MCF 10A (cell line): ENCODE measurements at regions not wholly inside any gene's neighbourhood (a gene's known extent, or its start where the extent isn't known, plus 50 kb on each side); places are given as distances from the start of the nearest gene placed in this dataset.

Experiments used
- BruUV-seq: library from RNA; stranded (reverse); fragments of 400-500 nt; replicated peaks from 2 replicates; lab custom pipeline; 2021; lab: Mats Ljungman, UMichigan
- CTCF ChIA-PET: fragments of 300-600 bp; sonication (Branson Sonifier 250); formaldehyde crosslinking; extraction: SDS; loops from one replicate; lab custom pipeline; 2021; ENCODE audit warnings: antibody characterized with exemption, inconsistent platforms; lab: Yijun Ruan, JAX
- POLR2A ChIA-PET: fragments of 300-600, 350-650 bp; sonication (Branson Sonifier 250); formaldehyde crosslinking; extraction: SDS; loops from one replicate; lab custom pipeline; 2020; ENCODE audit warnings: antibody characterized with exemption, inconsistent platforms; lab: Yijun Ruan, JAX
- DNase-seq: peaks from one replicate; pipeline ENCODE4 v3.0.0-alpha.2; 2018; ENCODE audit not compliant: unreplicated experiment
- H3K27ac Mint-ChIP-seq: one replicate; pipeline ENCODE4 v1.8.0; 2022; ENCODE audit warnings: mild to moderate bottlenecking, low read depth, mixed read lengths; ENCODE audit not compliant: unreplicated experiment
- H3K27me3 Mint-ChIP-seq: one replicate; pipeline ENCODE4 v1.8.0; 2022; ENCODE audit warnings: mixed read lengths; ENCODE audit not compliant: insufficient read depth, unreplicated experiment
- H3K36me3 Mint-ChIP-seq: one replicate; pipeline ENCODE4 v1.8.0; 2022; ENCODE audit warnings: mild to moderate bottlenecking, moderate library complexity, mixed read lengths; ENCODE audit not compliant: insufficient read depth, unreplicated experiment
- H3K4me1 Mint-ChIP-seq: one replicate; pipeline ENCODE4 v1.8.0; 2022; ENCODE audit warnings: mixed read lengths; ENCODE audit not compliant: insufficient read depth, unreplicated experiment
- H3K4me3 Mint-ChIP-seq: one replicate; pipeline ENCODE4 v1.8.0; 2022; ENCODE audit warnings: mild to moderate bottlenecking, moderate library complexity, mixed read lengths; ENCODE audit not compliant: unreplicated experiment
- H3K9me3 Mint-ChIP-seq: one replicate; pipeline ENCODE4 v1.8.0; 2022; ENCODE audit warnings: mixed read lengths; ENCODE audit not compliant: unreplicated experiment
- intact Hi-C: fragments of 100-400 bp; cut with micrococcal nuclease; formaldehyde crosslinking; loops from 2 replicates; pipeline ENCODE4 v1.14.1; 2022
- TF ChIP-seq, protein P1 (sequence below): fragments of 200-600 bp; IDR thresholded peaks from one replicate; pipeline ENCODE4 v1.8.0; 2022; ENCODE audit warnings: antibody characterized with exemption, mild to moderate bottlenecking; ENCODE audit not compliant: unreplicated experiment

DNA sequence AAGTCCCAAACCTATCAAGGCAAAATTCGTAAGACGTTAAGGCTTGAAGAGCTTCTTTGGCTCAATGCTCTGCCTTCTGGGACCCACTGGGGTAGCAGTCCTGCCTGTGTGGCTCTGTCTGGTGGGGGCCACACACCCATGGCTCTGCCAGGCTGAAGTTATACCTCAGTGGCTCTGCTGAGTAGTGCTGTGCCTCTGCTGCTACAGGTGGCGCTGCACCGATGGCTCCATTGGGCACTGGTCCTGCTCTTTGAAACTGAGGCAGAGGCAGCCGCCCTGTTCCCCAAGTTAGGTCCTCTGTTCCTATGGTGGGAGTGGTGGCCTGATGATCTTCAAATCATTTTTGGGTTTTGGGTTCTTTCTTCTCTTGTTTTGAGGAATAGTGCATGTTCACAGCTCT lies 68.0 kb upstream of the AP4E1 start:
- BruUV-seq, result no TSS peak
- H3K27ac Mint-ChIP-seq, result no peak overlapping the region
- H3K4me3 Mint-ChIP-seq, result no peak overlapping the region
- TF ChIP-seq, protein P1, sequence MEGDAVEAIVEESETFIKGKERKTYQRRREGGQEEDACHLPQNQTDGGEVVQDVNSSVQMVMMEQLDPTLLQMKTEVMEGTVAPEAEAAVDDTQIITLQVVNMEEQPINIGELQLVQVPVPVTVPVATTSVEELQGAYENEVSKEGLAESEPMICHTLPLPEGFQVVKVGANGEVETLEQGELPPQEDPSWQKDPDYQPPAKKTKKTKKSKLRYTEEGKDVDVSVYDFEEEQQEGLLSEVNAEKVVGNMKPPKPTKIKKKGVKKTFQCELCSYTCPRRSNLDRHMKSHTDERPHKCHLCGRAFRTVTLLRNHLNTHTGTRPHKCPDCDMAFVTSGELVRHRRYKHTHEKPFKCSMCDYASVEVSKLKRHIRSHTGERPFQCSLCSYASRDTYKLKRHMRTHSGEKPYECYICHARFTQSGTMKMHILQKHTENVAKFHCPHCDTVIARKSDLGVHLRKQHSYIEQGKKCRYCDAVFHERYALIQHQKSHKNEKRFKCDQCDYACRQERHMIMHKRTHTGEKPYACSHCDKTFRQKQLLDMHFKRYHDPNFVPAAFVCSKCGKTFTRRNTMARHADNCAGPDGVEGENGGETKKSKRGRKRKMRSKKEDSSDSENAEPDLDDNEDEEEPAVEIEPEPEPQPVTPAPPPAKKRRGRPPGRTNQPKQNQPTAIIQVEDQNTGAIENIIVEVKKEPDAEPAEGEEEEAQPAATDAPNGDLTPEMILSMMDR, result no peak
- DNase-seq, result no peak
- H3K27me3 Mint-ChIP-seq, result no peaks in the 10 kb centered on the region
- ChIA-PET CTCF (interaction anchor here (0.7 kb wide), 1 partner anchor 305 kb away, joined by 4 read pairs; no protein-coding TSS in a partner anchor), POLR2A (interaction anchor here (0.7 kb wide), 1 partner anchor 84 kb away, joined by 3 read pairs; no protein-coding TSS in a partner anchor)
- intact Hi-C loops, result no loop called here
- peaks cover 6% of the 10 kb centered on the region for H3K9me3 Mint-ChIP-seq
- no peaks in the 10 kb centered on the region for H3K4me1 Mint-ChIP-seq
- H3K36me3 Mint-ChIP-seq, result no peaks in the 10 kb centered on the region

DNA sequence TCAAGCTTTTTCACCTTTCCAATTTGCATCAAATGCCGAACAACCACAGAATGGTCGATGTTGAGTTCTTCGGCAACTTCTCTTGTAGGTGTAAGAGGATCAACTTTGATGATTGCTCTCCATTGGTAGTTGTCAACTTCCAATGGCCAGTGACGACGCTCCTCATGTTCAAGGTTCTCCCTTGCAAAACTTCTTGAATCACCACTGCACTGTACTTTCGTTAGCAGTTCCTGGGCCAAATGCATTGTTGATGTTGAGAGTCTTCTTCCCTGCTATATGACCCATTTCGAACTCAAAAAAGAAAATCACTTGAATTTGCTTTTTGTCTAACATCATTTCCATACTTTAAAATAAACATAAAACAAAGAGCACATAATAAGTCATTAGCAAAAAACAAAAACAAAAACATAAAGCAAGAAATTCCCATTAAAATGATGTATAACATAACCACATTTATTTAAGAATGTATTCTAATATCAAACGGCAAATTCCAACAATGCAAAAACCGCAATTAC lies 71.2 kb upstream of the AP4E1 start:
- Mint-ChIP-seq H3K4me1 (no peaks in the 10 kb centered on the region), H3K27ac (no peak overlapping the region), H3K4me3 (no peak overlapping the region), H3K9me3 (no peaks in the 10 kb centered on the region), H3K27me3 (no peaks in the 10 kb centered on the region), H3K36me3 (no peaks in the 10 kb centered on the region)
- POLR2A ChIA-PET, result no interaction called here
- DNase-seq, result no peak
- intact Hi-C loops, result no loop called here
- BruUV-seq, result no TSS peak
- CTCF ChIA-PET, result no interaction called here
- TF ChIP-seq, protein P1, result no peak

DNA sequence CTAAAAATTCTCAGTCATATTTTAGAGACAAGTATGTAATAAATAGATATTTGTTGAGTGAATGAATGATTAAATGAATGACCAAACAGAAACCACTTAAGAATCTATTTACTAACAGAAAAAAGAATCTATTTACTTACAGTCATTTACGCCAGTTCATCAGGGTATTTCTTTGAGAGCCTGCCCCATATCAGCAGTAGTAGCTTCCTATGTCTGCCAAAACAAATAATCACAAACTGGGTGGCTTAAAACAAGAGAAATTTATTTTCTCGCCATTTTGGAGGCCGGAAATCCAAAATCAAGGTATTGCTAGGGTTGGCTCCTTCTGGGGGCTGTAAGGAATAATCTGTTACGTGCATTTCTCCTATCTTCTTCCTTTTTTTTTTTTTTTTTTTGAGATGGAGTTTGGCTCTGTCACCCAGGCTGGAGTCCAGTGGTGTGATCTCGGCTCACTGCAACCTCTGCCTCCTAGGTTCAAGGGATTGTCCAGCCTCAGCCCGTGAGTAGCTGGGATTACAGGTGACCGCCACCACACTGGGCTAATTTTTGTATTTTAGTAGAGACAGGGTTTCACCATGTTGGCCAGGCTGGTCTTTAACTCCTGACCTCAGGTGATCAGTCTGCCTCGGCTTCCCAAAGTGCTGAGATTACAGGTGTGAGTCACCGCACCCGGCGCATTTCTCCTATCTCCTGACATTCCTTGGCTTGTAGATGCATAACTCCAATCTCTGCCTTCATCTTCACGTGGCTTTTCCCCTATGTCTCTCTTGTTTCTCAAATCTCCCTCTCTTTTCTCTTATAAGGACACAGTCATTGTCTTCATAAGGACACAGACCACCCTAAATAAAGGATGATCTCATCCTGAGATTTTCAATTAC lies 65.2 kb upstream of the SPPL2A start:
- H3K36me3 Mint-ChIP-seq, result no peaks in the 10 kb centered on the region
- intact Hi-C loops, result no loop called here
- TF ChIP-seq, protein P1, result no peak
- DNase-seq, result no peak
- ChIA-PET POLR2A (interaction anchor here (0.6 kb wide), 1 partner anchor 39 kb away, joined by 3 read pairs; no protein-coding TSS in a partner anchor), CTCF (no interaction called here)
- H3K4me3 Mint-ChIP-seq, result no peak overlapping the region
- no peaks in the 10 kb centered on the region for H3K9me3 Mint-ChIP-seq
- no peaks in the 10 kb centered on the region for H3K27me3 Mint-ChIP-seq
- H3K27ac Mint-ChIP-seq, result peak overlapping the region; percentile 59
- peaks cover 12% of the 10 kb centered on the region for H3K4me1 Mint-ChIP-seq
- no TSS peak for BruUV-seq

DNA sequence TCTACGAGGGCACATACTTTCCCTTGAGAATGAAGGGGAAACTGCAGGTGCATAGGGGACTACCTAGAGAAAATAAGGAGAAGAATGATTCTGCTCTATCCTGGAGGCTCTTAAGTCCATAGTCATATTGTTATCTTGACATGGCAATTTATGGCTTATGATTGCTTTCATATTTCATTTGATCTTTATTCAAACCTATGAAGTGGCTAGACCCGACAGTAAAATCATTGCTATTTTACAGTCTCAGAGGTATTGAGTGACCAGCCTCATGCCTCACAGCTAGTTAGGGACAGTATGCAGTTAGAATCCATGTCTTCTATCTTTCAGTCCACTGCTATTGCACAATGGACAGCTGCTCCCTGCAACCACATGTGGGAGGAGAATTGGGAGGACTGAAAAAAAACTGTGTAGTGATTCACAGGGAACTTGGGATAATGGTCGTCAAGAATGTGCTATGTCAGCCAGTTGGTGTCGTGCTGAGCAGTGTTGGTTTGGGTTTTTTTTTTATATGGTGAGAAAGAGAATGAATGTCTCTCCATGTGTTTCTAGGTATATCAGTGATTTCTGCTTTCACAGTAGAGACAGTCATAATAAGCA lies 63.2 kb upstream of the SPPL2A start:
- Mint-ChIP-seq H3K36me3 (no peaks in the 10 kb centered on the region), H3K4me3 (no peak overlapping the region), H3K27ac (no peak overlapping the region), H3K4me1 (peaks cover 12% of the 10 kb centered on the region), H3K9me3 (no peaks in the 10 kb centered on the region), H3K27me3 (no peaks in the 10 kb centered on the region)
- intact Hi-C loops, result no loop called here
- TF ChIP-seq, protein P1, result no peak
- BruUV-seq, result no TSS peak
- CTCF ChIA-PET, result no interaction called here
- POLR2A ChIA-PET, result interaction anchor here (0.6 to 2.1 kb wide), 13 partner anchors 8 to 142 kb away, joined by 3 to 8 read pairs (median 4); partner anchors contain the start of gene TRPM7
- DNase-seq, result peak; percentile 92
